SK-N-SH treated with all-trans-retinoic acid at 6 μM for 48 hours (cell line): ENCODE measurements at regions not wholly inside any gene's neighbourhood (a gene's known extent, or its start where the extent isn't known, plus 50 kb on each side); places are given as distances from the start of the nearest gene placed in this dataset.

Experiments used
- ATAC-seq: fragments of 200-7000 bp; cut with Tn5 transposase; 3 replicates; pipeline ENCODE4 v1.9.1; 2020; ENCODE audit warnings: mild to moderate bottlenecking, moderate library complexity
- ARNTL ChIP-seq: fragments of 450-650 bp; formaldehyde crosslinking; IDR thresholded peaks from 2 replicates; pipeline ENCODE4 v1.5.0; 2020; ENCODE audit warnings: low read depth, mild to moderate bottlenecking, moderate library complexity, borderline replicate concordance
- BACH2 ChIP-seq: fragments of 250-450 bp; sonication (Bioruptor Pico); IDR thresholded peaks from 2 replicates; pipeline ENCODE4 v1.9.0; 2021; ENCODE audit warnings: mild to moderate bottlenecking, borderline replicate concordance
- CSDC2 ChIP-seq: fragments of 250-450 bp; sonication (Bioruptor Pico); IDR thresholded peaks from 2 replicates; pipeline ENCODE4 v1.5.0; 2020; ENCODE audit warnings: mild to moderate bottlenecking, moderate library complexity
- CSRNP3 ChIP-seq: fragments of 250-450 bp; sonication (Bioruptor Pico); IDR thresholded peaks from 2 replicates; pipeline ENCODE4 v1.5.1; 2021; ENCODE audit warnings: mild to moderate bottlenecking, moderate library complexity
- ESRRG ChIP-seq: fragments of 250-450 bp; sonication (Bioruptor Pico); IDR thresholded peaks from 2 replicates; pipeline ENCODE4 v1.6.1; 2021; ENCODE audit warnings: mild to moderate bottlenecking
- ISL1 ChIP-seq: fragments of 250-450 bp; sonication (Bioruptor Pico); IDR thresholded peaks from 2 replicates; pipeline ENCODE4 v2.1.2; 2022; ENCODE audit warnings: mild to moderate bottlenecking, moderate library complexity
- OSR1 ChIP-seq: fragments of 250-450 bp; sonication (Bioruptor Pico); IDR thresholded peaks from 2 replicates; pipeline ENCODE4 v1.8.0; 2022; ENCODE audit warnings: moderate library complexity, mild to moderate bottlenecking, inconsistent platforms
- POU6F1 ChIP-seq: fragments of 250-450 bp; sonication (Bioruptor Pico); IDR thresholded peaks from 2 replicates; pipeline ENCODE4 v1.8.0; 2021; ENCODE audit warnings: low read depth, mild to moderate bottlenecking, moderate library complexity, borderline replicate concordance
- RARB ChIP-seq: fragments of 250-450 bp; sonication (Bioruptor Pico); IDR thresholded peaks from 2 replicates; pipeline ENCODE4 v1.8.0; 2021; ENCODE audit warnings: mild to moderate bottlenecking, moderate library complexity
- SNAI2 ChIP-seq: fragments of 250-450 bp; sonication (Bioruptor Pico); IDR thresholded peaks from 2 replicates; pipeline ENCODE4 v1.5.0; 2020; ENCODE audit warnings: mild to moderate bottlenecking, moderate library complexity
- TCF4 ChIP-seq: fragments of 250-450 bp; sonication (Bioruptor Pico); IDR thresholded peaks from 2 replicates; pipeline ENCODE4 v1.8.0; 2021; ENCODE audit warnings: mild to moderate bottlenecking, moderate library complexity, borderline replicate concordance
- TOX ChIP-seq: fragments of 250-450 bp; sonication (Bioruptor Pico); IDR thresholded peaks from 2 replicates; pipeline ENCODE4 v1.8.0; 2021; ENCODE audit warnings: mild to moderate bottlenecking, moderate library complexity, borderline replicate concordance
- ZC3H10 ChIP-seq: fragments of 250-450 bp; sonication (Bioruptor Pico); IDR thresholded peaks from 2 replicates; pipeline ENCODE4 v1.5.1; 2021; ENCODE audit warnings: mild to moderate bottlenecking, moderate library complexity
- ZFP3 ChIP-seq: fragments of 250-450 bp; sonication (Bioruptor Pico); IDR thresholded peaks from 2 replicates; pipeline ENCODE4 v1.5.0; 2020; ENCODE audit warnings: mild to moderate bottlenecking, moderate library complexity
- ZFP30 ChIP-seq: fragments of 450-650 bp; formaldehyde crosslinking; IDR thresholded peaks from 2 replicates; pipeline ENCODE4 v1.5.0; 2022; ENCODE audit warnings: mild to moderate bottlenecking, moderate library complexity
- ZNF8 ChIP-seq: fragments of 450-650 bp; formaldehyde crosslinking; IDR thresholded peaks from 2 replicates; pipeline ENCODE4 v1.5.0; 2020; ENCODE audit warnings: mild to moderate bottlenecking, moderate library complexity

GRCh38 chr5:51734677-51735076, 351.4 kb downstream of the ISL1 start:
- ATAC-seq, result no peak

GRCh38 chr5:51746023-51746422, 362.8 kb downstream of the ISL1 start:
- no peak for TF ChIP-seq SNAI2 (CRISPR knock-in tag)
- no peak for TF ChIP-seq TOX (CRISPR knock-in tag)
- no peak for TF ChIP-seq ARNTL (CRISPR knock-in tag)
- no peak for TF ChIP-seq RARB
- no peak for TF ChIP-seq TCF4 (CRISPR knock-in tag)
- TF ChIP-seq ZFP30 (CRISPR knock-in tag), result no peak
- no peak for TF ChIP-seq OSR1 (CRISPR knock-in tag)
- TF ChIP-seq ZNF8 (CRISPR knock-in tag), result no peak
- no peak for TF ChIP-seq CSRNP3 (CRISPR knock-in tag)
- no peak for TF ChIP-seq ISL1
- no peak for TF ChIP-seq CSDC2 (CRISPR knock-in tag)
- no peak for TF ChIP-seq BACH2 (CRISPR knock-in tag)
- no peak for ATAC-seq

More at GRCh38 chr5:51734677-51735076, 351.4 kb downstream of the ISL1 start:
- TF ChIP-seq ESRRG (CRISPR knock-in tag) (no peak), ZC3H10 (CRISPR knock-in tag) (no peak), TCF4 (CRISPR knock-in tag) (no peak), ZFP3 (CRISPR knock-in tag) (no peak), OSR1 (CRISPR knock-in tag) (no peak), SNAI2 (CRISPR knock-in tag) (no peak), ZFP30 (CRISPR knock-in tag) (no peak), POU6F1 (CRISPR knock-in tag) (no peak)
- TF ChIP-seq, all 23 proteins: peak for 0

- ATAC-seq, result no peak
- no peak for TF ChIP-seq ARNTL (CRISPR knock-in tag)
- no peak for TF ChIP-seq ZFP3 (CRISPR knock-in tag)
- no peak for TF ChIP-seq POU6F1 (CRISPR knock-in tag)
Observed at GRCh38 chr5:51748647-51749046, 365.4 kb downstream of the ISL1 start.
